ENCODE measurements at regions not wholly inside any gene's neighbourhood (a gene's known extent, or its start where the extent isn't known, plus 50 kb on each side); places are given as distances from the start of the nearest gene placed in this dataset.

DNA sequence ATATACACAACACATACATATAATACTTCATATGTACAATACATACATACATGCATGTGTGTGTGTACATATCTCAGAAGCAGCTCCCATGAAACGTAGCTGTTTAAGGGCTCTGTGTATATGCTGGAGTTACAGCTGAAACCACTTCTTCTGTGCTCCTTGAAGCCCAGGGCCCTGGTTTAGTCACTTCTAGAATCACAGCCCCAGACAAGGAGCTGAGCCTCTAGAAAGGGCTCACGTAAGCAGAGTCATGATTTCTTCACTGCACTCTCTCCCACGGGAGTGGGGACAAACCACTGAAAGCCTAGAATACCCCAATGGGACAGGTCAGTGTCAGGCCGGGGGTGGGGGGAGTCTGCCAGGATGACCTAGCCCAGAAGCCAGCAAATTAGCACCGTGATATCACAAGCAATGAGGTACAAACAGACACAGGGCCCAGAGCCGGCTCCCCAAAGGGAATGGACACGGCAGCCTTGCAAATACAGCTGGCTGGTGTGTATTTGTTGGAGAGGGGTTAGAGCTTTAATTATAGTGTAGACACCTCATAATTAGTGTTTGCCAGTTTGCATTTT, 90.3 kb downstream of the C1QL2 start:
- no peaks in the 10 kb centered on the region for H3K27me3 Mint-ChIP-seq (ENCODE audit: insufficient read depth)
- DNase-seq, result no peak
- no peak overlapping the region for H3K27ac Mint-ChIP-seq
- H3K36me3 Mint-ChIP-seq (ENCODE audit: low read depth), result no peaks in the 10 kb centered on the region
- H3K9me3 Mint-ChIP-seq, result no peaks in the 10 kb centered on the region
- H3K4me1 Mint-ChIP-seq (ENCODE audit: low read depth), result no peaks in the 10 kb centered on the region
- no peak overlapping the region for H3K4me3 Mint-ChIP-seq
- TF ChIP-seq, protein P1, sequence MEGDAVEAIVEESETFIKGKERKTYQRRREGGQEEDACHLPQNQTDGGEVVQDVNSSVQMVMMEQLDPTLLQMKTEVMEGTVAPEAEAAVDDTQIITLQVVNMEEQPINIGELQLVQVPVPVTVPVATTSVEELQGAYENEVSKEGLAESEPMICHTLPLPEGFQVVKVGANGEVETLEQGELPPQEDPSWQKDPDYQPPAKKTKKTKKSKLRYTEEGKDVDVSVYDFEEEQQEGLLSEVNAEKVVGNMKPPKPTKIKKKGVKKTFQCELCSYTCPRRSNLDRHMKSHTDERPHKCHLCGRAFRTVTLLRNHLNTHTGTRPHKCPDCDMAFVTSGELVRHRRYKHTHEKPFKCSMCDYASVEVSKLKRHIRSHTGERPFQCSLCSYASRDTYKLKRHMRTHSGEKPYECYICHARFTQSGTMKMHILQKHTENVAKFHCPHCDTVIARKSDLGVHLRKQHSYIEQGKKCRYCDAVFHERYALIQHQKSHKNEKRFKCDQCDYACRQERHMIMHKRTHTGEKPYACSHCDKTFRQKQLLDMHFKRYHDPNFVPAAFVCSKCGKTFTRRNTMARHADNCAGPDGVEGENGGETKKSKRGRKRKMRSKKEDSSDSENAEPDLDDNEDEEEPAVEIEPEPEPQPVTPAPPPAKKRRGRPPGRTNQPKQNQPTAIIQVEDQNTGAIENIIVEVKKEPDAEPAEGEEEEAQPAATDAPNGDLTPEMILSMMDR (IDR thresholded peaks at IDR 0.05), result no peak

DNA sequence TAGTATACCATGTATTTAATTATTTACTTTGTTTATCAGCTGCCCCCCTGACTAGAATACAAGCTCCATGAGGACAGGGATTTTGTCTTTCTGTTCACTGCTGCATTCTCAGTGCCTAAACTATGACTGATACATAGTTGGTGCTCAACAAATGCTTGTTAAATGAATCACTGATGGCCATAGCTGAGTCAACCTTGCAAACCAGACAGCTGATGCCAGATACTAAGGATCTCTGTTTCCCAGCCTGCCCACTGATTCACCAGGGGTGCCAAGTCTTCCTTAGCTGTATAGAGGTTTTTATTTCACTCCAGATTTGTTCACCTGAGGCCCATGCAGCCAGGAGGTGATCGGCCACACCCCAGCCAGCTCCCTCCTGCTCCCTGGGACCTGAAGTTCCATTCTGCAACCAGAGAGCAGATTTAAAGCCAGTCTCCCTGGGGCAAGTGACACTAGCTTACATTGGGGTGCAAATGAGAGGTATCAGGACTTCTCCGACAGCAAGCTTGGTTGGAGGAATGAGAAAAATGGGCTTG, 92.2 kb downstream of the C1QL2 start:
- Mint-ChIP-seq H3K9me3 (no peaks in the 10 kb centered on the region), H3K36me3 (ENCODE audit: low read depth) (no peaks in the 10 kb centered on the region), H3K27me3 (ENCODE audit: insufficient read depth) (no peaks in the 10 kb centered on the region), H3K4me1 (ENCODE audit: low read depth) (no peaks in the 10 kb centered on the region), H3K27ac (no peak overlapping the region), H3K4me3 (no peak overlapping the region)
- DNase-seq, result peak; percentile 1
- TF ChIP-seq, protein P1 (IDR thresholded peaks at IDR 0.05), result no peak

DNA sequence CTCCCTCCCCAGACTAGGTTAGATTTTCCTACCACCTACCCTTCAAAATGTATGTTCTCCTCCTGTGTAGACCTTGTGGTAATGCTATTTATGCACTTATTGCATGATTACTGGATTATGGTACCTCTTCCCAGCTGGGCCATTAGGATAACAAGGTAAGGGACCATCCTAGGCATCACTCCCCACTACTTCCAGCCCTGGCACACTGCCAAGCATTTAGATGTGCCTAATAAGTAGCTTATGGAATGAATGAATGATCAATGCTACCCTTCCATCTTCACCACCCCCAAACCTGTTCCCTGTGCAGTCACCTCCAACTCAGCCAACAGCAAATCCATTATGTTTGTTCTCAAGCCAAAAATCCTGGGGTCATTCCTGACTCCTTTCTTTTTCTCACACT, 93.4 kb downstream of the C1QL2 start:
- no peak overlapping the region for H3K27ac Mint-ChIP-seq
- no peak for DNase-seq
- no peaks in the 10 kb centered on the region for H3K27me3 Mint-ChIP-seq (ENCODE audit: insufficient read depth)
- H3K9me3 Mint-ChIP-seq, result no peaks in the 10 kb centered on the region
- no peaks in the 10 kb centered on the region for H3K4me1 Mint-ChIP-seq (ENCODE audit: low read depth)
- H3K4me3 Mint-ChIP-seq, result no peak overlapping the region
- no peaks in the 10 kb centered on the region for H3K36me3 Mint-ChIP-seq (ENCODE audit: low read depth)
- TF ChIP-seq, protein P1 (IDR thresholded peaks at IDR 0.05), result no peak

DNA sequence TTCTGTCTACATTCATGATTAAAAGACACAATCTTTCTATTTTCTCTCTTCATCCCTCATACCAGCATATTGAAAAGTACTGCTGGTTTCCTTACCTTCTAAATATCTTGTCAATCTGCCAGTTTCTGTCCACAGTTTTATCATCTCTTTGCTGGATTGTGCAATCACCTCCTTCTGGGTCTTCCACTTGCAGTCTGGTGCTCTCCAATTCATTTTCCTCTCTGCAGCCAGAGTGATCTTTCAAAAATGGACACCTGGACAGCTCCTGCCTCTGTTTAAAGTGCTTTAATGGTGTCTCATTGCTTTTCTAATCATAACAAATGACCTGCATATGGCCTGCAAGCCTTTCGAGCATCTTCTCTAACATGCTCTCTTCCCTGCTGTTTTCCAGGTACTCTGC, 94.0 kb downstream of the C1QL2 start:
- Mint-ChIP-seq H3K36me3 (ENCODE audit: low read depth) (no peaks in the 10 kb centered on the region), H3K27me3 (ENCODE audit: insufficient read depth) (no peaks in the 10 kb centered on the region), H3K9me3 (no peaks in the 10 kb centered on the region), H3K27ac (no peak overlapping the region), H3K4me1 (ENCODE audit: low read depth) (no peaks in the 10 kb centered on the region), H3K4me3 (no peak overlapping the region)
- no peak for DNase-seq
- TF ChIP-seq, protein P1 (IDR thresholded peaks at IDR 0.05), result no peak

DNA sequence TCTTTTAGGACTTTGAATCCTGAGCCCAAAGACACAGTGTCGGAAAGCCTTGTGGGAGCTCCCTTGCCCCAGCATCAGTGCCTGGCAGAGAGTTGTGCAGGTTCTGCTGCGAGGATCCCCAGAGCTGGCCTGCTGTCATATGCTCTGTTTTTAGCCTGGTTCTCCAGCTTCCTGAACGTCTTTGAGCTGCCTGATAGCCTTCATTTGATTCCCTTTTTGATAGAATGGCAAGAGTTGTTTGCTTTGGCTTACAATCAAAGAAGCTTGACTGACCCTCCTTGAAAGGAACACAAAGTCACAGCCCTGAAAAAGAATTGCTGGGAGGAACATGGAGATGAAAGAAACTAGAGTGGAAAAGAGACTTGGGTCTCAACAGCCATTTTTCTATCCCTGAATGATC, 95.4 kb downstream of the C1QL2 start:
- Mint-ChIP-seq H3K9me3 (no peaks in the 10 kb centered on the region), H3K4me1 (ENCODE audit: low read depth) (no peaks in the 10 kb centered on the region), H3K36me3 (ENCODE audit: low read depth) (no peaks in the 10 kb centered on the region), H3K4me3 (no peak overlapping the region), H3K27ac (no peak overlapping the region), H3K27me3 (ENCODE audit: insufficient read depth) (no peaks in the 10 kb centered on the region)
- no peak for DNase-seq
- TF ChIP-seq, protein P1 (IDR thresholded peaks at IDR 0.05), result no peak

Data from HFFc6 (cell line).